Choroid plexus epithelial cell (primary cell): ENCODE measurements at regions not wholly inside any gene's neighbourhood (a gene's known extent, or its start where the extent isn't known, plus 50 kb on each side); places are given as distances from the start of the nearest gene placed in this dataset.

Experiments used
- DNase-seq: peaks from one replicate; pipeline ENCODE4 v3.0.0-alpha.2; 2010; ENCODE audit warnings: low read depth
- H3K4me3 ChIP-seq: 2 replicates; pipeline ENCODE4 v1.5.1; 2011; ENCODE audit warnings: low read depth, mild to moderate bottlenecking, control low read depth, low read length, moderate library complexity
- CTCF ChIP-seq: conservative IDR thresholded peaks from 2 replicates; pipeline ENCODE4 v1.5.1; 2011; ENCODE audit warnings: low read depth, mild to moderate bottlenecking, control low read depth, inconsistent platforms, low read length, moderate library complexity

GRCh38 chr7:67866054-67866453, 869.4 kb downstream of the TYW1 start:
- DNase-seq = no peak
- H3K4me3 ChIP-seq = no peak overlapping the region
- no peak for TF ChIP-seq CTCF

GRCh38 chr7:67866812-67867211, 870.2 kb downstream of the TYW1 start:
- TF ChIP-seq CTCF = no peak
- H3K4me3 ChIP-seq = no peak overlapping the region
- no peak for DNase-seq

- no peak for TF ChIP-seq CTCF
- no peak overlapping the region for H3K4me3 ChIP-seq
- no peak for DNase-seq
Measured at GRCh38 chr7:67870396-67870795, 873.8 kb downstream of the TYW1 start.

- DNase-seq = no peak
- no peak for TF ChIP-seq CTCF
- H3K4me3 ChIP-seq = no peak overlapping the region
Measured at GRCh38 chr7:67875558-67875957, 878.9 kb downstream of the TYW1 start.

- no peak for DNase-seq
- TF ChIP-seq CTCF = no peak
- H3K4me3 ChIP-seq = no peak overlapping the region
Measured at GRCh38 chr7:67878808-67879207, 882.2 kb downstream of the TYW1 start.

- TF ChIP-seq CTCF = no peak
- DNase-seq = no peak
- H3K4me3 ChIP-seq = no peak overlapping the region
Measured at GRCh38 chr7:67882843-67883242, 886.2 kb downstream of the TYW1 start.

- TF ChIP-seq CTCF = no peak
- H3K4me3 ChIP-seq = no peak overlapping the region
- DNase-seq = no peak
Measured at GRCh38 chr7:67890316-67890715, 893.7 kb downstream of the TYW1 start.
